GM23248 (cell line): ENCODE measurements at regions not wholly inside any gene's neighbourhood (a gene's known extent, or its start where the extent isn't known, plus 50 kb on each side); places are given as distances from the start of the nearest gene placed in this dataset.

Experiments used
- DNase-seq: peaks from one replicate; pipeline ENCODE4 v3.0.0-alpha.2; 2015
- H2AFZ ChIP-seq: fragments of 200-600 bp; sonication (generic); 2 replicates; pipeline ENCODE4 v1.6.1; 2016; ENCODE audit warnings: antibody characterized with exemption
- H3F3A ChIP-seq: fragments of 200-600 bp; sonication (generic); 2 replicates; pipeline ENCODE4 v1.6.1; 2016; ENCODE audit warnings: mild to moderate bottlenecking, antibody characterized with exemption, mixed run types; ENCODE audit not compliant: insufficient read depth
- H3K27ac ChIP-seq: fragments of 200-600 bp; sonication (generic); 2 replicates; pipeline ENCODE4 v1.5.1; 2016; ENCODE audit warnings: mild to moderate bottlenecking
- H3K27me3 ChIP-seq: fragments of 200-600 bp; sonication (generic); replicated peaks from 2 replicates; pipeline ENCODE4 v1.6.1; 2016; ENCODE audit warnings: mild to moderate bottlenecking; ENCODE audit not compliant: insufficient read depth
- H3K36me3 ChIP-seq: fragments of 200-600 bp; sonication (generic); 2 replicates; pipeline ENCODE4 v1.6.1; 2016; ENCODE audit warnings: low read depth, mild to moderate bottlenecking
- H3K4me1 ChIP-seq: fragments of 200-600 bp; sonication (generic); 2 replicates; pipeline ENCODE4 v1.6.1; 2016; ENCODE audit warnings: mild to moderate bottlenecking; ENCODE audit not compliant: insufficient read depth
- H3K4me2 ChIP-seq: fragments of 200-600 bp; sonication (generic); one replicate; pipeline ENCODE4 v1.6.1; 2016; ENCODE audit warnings: mild to moderate bottlenecking; ENCODE audit not compliant: unreplicated experiment
- H3K4me3 ChIP-seq: fragments of 200-600 bp; sonication (generic); 2 replicates; pipeline ENCODE4 v1.5.1; 2016; ENCODE audit warnings: mild to moderate bottlenecking
- H3K79me2 ChIP-seq: fragments of 200-600 bp; sonication (generic); 2 replicates; pipeline ENCODE4 v1.6.1; 2016; ENCODE audit warnings: mild to moderate bottlenecking; ENCODE audit not compliant: insufficient read depth
- H3K9ac ChIP-seq: fragments of 200-600 bp; sonication (generic); 2 replicates; pipeline ENCODE4 v1.6.1; 2016; ENCODE audit warnings: mild to moderate bottlenecking
- H3K9me2 ChIP-seq: fragments of 200-600 bp; sonication (generic); 2 replicates; pipeline ENCODE4 v1.6.1; 2016; ENCODE audit warnings: mixed run types, mild to moderate bottlenecking, moderate library complexity; ENCODE audit not compliant: insufficient read depth
- H3K9me3 ChIP-seq: fragments of 200-600 bp; sonication (generic); one replicate; pipeline ENCODE4 v1.6.1; 2017; ENCODE audit warnings: low read depth
- H4K20me1 ChIP-seq: fragments of 200-600 bp; sonication (generic); 2 replicates; pipeline ENCODE4 v1.6.0; 2016; ENCODE audit not compliant: insufficient read depth
- EZH2 ChIP-seq: fragments of 200-600 bp; sonication (generic); IDR thresholded peaks from 2 replicates; pipeline ENCODE4 v1.6.1; 2018; ENCODE audit warnings: antibody characterized with exemption, mild to moderate bottlenecking; ENCODE audit not compliant: insufficient read depth, poor library complexity, severe bottlenecking
- EZH2phosphoT487 ChIP-seq: fragments of 200-600 bp; sonication (generic); IDR thresholded peaks from 2 replicates; pipeline ENCODE4 v1.6.1; 2018; ENCODE audit warnings: antibody characterized with exemption, moderate library complexity, mild to moderate bottlenecking, low read depth; ENCODE audit not compliant: insufficient read depth
- whole genome bisulfite sequencing, 2 experiments: methylation state at CpG; one replicate each; pipeline ENCODE4 v1.1.6; 2015 to 2017; ENCODE audit warnings: low lambda C conversion rate in 2 of 2, low coverage in 1 of 2; ENCODE audit errors: missing lambda C conversion rate in 2 of 2; 5-methylcytosine and 5-hydroxymethylcytosine counted together
- in situ Hi-C: fragments of 300-500 bp; cut with MboI; formaldehyde crosslinking; loops from 2 replicates; pipeline ENCODE4 v1.15.0; 2020

DNA sequence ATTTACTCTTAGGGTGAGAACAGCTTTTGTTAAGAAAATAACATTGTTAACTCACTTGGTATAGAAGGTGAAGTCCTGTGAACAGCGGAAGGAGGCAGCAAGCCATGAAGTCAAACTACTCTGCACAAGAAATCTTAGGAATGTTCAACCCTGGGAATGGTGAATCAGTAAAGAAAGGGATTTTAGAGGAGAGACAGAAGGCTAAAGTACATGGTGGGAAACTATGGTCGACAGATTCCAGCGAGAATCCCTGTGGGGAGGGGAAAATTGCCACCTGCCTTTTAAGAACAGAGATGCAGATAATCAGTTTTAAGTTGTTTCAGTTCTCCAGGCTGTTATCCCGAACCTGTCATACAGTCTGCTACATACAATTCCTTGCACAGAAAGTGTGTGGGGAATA is 63.2 kb upstream of the PTPRR start:
- WGBS, 2 experiments = 83 to 91% methylated on average over 4 of the region's 4 CpGs
- Histone ChIP-seq H4K20me1 (no peaks in the 10 kb centered on the region), H2AFZ (no peak overlapping the region), H3K27ac (peak overlapping the region; percentile 32; the same call in 1 of the 2 replicates), H3K9me3 (no peaks in the 10 kb centered on the region), H3K9ac (no peak overlapping the region), H3K36me3 (no peaks in the 10 kb centered on the region), H3K79me2 (no peaks in the 10 kb centered on the region), H3K9me2 (no peaks in the 10 kb centered on the region), H3K4me1 (peaks cover 19% of the 10 kb centered on the region), H3F3A (peaks cover 20% of the 10 kb centered on the region), H3K4me3 (no peak overlapping the region), H3K27me3 (no peaks in the 10 kb centered on the region), H3K4me2 (peak overlapping the region; percentile 10)
- DNase-seq = no peak
- TF ChIP-seq EZH2 = no peak
- TF ChIP-seq EZH2phosphoT487 = no peak
- in situ Hi-C loops = no loop called here

DNA sequence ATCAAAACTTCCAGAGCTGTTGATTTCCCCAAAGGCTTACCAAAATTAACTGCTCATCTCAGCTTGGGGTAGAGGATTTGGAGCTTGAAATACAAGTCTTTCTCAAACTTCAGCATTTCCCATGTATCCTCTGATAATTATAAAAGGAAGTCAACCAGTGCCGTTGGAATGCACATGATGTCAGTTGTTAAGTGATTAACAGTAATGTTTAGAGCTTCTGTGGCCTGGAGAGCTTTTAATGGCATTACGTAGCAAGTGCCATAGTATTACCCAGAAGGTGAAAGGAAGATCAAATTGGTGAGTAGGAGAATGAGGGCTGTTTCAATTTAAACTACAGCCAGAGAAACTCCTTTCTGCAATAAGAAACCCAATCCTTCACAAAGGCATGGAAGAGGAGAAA is 62.5 kb upstream of the PTPRR start:
- Histone ChIP-seq H2AFZ (no peak overlapping the region), H3K4me2 (no peak overlapping the region), H3K36me3 (no peaks in the 10 kb centered on the region), H4K20me1 (no peaks in the 10 kb centered on the region), H3K9ac (no peak overlapping the region), H3K9me2 (no peaks in the 10 kb centered on the region), H3K4me3 (no peak overlapping the region), H3K79me2 (no peaks in the 10 kb centered on the region), H3K4me1 (peaks cover 19% of the 10 kb centered on the region), H3F3A (peaks cover 20% of the 10 kb centered on the region), H3K27ac (peak overlapping the region; percentile 32), H3K9me3 (no peaks in the 10 kb centered on the region), H3K27me3 (no peaks in the 10 kb centered on the region)
- TF ChIP-seq EZH2 = no peak
- TF ChIP-seq EZH2phosphoT487 = no peak
- in situ Hi-C loops = no loop called here
- peak; percentile 64 for DNase-seq
- WGBS, 2 experiments = 52 to 57% methylated on average over 2 of the region's 2 CpGs

DNA sequence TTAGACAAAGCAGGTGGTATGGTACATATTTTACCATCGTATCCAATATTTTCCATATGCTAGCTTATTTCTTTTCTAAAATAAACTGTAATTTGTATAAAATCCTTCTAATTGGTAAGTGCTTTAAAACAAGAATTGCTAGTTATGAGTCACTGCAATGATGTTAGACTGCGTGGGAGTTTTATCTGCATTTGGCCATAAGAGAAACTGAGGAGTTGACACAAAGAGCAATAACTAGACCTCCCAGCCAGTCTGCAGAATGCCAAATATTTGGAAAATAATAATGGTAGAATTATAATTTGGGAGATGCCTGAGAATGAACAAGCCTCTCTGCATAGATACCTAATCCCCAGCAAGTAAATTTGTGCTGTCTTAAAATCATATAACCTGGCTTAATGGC is 61.7 kb upstream of the PTPRR start:
- peak; percentile 41 for DNase-seq
- TF ChIP-seq EZH2 (no peak), EZH2phosphoT487 (no peak)
- 61 to 71% methylated on average over 2 of the region's 2 CpGs for WGBS, 2 experiments
- Histone ChIP-seq H3K9ac (no peak overlapping the region), H4K20me1 (no peaks in the 10 kb centered on the region), H3K9me3 (no peaks in the 10 kb centered on the region), H3K27ac (peak overlapping the region; percentile 32; the same call in 1 of the 2 replicates), H3K27me3 (no peaks in the 10 kb centered on the region), H3K79me2 (no peaks in the 10 kb centered on the region), H3K4me2 (no peak overlapping the region), H3K9me2 (no peaks in the 10 kb centered on the region), H3K36me3 (no peaks in the 10 kb centered on the region), H3K4me1 (peaks cover 19% of the 10 kb centered on the region), H2AFZ (no peak overlapping the region), H3K4me3 (no peak overlapping the region), H3F3A (peaks cover 20% of the 10 kb centered on the region)
- in situ Hi-C loops = no loop called here

- no peaks in the 10 kb centered on the region for H3K9me2 ChIP-seq
- no peaks in the 10 kb centered on the region for H3K9me3 ChIP-seq
- TF ChIP-seq EZH2phosphoT487 (no peak), EZH2 (no peak)
- no peak overlapping the region for H3K9ac ChIP-seq
- peak overlapping the region; percentile 21 for H3K4me2 ChIP-seq
- no peaks in the 10 kb centered on the region for H3K36me3 ChIP-seq
- peaks cover 5% of the 10 kb centered on the region; the same call in 1 of the 2 replicates for H3F3A ChIP-seq
- no peaks in the 10 kb centered on the region for H3K27me3 ChIP-seq
- no peak overlapping the region for H3K4me3 ChIP-seq
- no peaks in the 10 kb centered on the region for H4K20me1 ChIP-seq
- 26 to 30% methylated on average over 3 of the region's 3 CpGs for whole genome bisulfite sequencing, 2 experiments
- H3K79me2 ChIP-seq = no peaks in the 10 kb centered on the region
- in situ Hi-C loops = no loop called here
- peak; percentile 26 for DNase-seq
- H3K4me1 ChIP-seq = peaks cover 6% of the 10 kb centered on the region; the same call in 1 of the 2 replicates
- no peak overlapping the region for H2AFZ ChIP-seq
- H3K27ac ChIP-seq = no peak overlapping the region
Measured at GRCh38 chr12:70971001-70971794, 50.7 kb upstream of the PTPRR start.
